ENCODE measurements at regions not wholly inside any gene's neighbourhood (a gene's known extent, or its start where the extent isn't known, plus 50 kb on each side); places are given as distances from the start of the nearest gene placed in this dataset.

- TF ChIP-seq CTCF (IDR thresholded peaks at IDR 0.05; ENCODE audit: low read length) (no peak), EZH2 (IDR thresholded peaks at IDR 0.05; ENCODE audit: borderline replicate concordance, low read length) (no peak)
Measured at GRCh38 chr2:19829672-19830071, 72.1 kb downstream of the TTC32 start.

All from OCI-LY1 (cell line).